ENCODE measurements at regions not wholly inside any gene's neighbourhood (a gene's known extent, or its start where the extent isn't known, plus 50 kb on each side); places are given as distances from the start of the nearest gene placed in this dataset.

- no peak overlapping the region for H3K4me3 ChIP-seq (ENCODE audit: low read depth, low read length)
- no peak for DNase-seq (ENCODE audit: low read depth)
- no peak for TF ChIP-seq CTCF (IDR thresholded peaks at IDR 0.05; ENCODE audit: insufficient read depth, low read length)
Observed at GRCh38 chr3:73945541-73945940, 320.8 kb upstream of the PDZRN3 start.

DNA sequence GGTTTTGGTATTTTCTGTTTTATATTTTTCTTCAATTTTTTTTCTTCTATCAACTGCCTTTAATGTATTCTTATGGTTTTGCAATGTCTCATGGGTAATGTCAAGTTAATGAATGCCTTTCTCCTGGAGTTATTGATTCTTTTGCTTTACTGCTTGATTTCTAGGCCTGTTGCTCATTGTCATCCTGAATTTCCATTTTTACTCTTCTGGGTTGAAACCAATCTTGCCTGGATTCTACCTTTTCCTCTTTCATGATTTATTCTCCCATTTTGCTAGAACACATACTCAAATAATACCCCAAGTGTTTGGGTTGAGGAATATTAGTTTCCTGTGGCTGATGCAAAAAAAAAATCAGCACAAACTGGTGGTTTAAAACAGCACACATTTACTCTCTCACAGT, 315.2 kb upstream of the PDZRN3 start:
- DNase-seq (ENCODE audit: low read depth), result no peak
- TF ChIP-seq CTCF (IDR thresholded peaks at IDR 0.05; ENCODE audit: insufficient read depth, low read length), result no peak
- no peak overlapping the region for H3K4me3 ChIP-seq (ENCODE audit: low read depth, low read length)

DNA sequence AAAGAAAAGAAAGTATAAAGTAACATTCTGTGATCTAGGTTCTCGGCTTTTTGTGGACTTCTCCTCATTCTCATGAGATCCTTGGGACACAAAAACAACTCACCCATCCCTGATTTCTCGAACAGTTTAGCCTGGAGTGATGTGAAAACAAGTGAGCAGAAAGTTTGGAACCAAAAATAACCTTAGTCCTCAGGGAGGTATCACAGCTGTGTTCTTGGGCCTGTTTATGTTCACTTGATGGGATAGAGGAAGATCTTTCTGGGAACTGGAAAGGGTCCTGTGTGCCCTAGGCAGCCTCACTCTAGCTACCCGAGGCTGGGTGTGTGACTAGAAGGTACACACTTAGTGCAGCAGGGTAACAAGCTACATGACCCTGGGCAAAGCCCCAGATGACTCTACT, 308.8 kb upstream of the PDZRN3 start:
- TF ChIP-seq CTCF (IDR thresholded peaks at IDR 0.05; ENCODE audit: insufficient read depth, low read length), result no peak
- H3K4me3 ChIP-seq (ENCODE audit: low read depth, low read length), result no peak overlapping the region
- no peak for DNase-seq (ENCODE audit: low read depth)

DNA sequence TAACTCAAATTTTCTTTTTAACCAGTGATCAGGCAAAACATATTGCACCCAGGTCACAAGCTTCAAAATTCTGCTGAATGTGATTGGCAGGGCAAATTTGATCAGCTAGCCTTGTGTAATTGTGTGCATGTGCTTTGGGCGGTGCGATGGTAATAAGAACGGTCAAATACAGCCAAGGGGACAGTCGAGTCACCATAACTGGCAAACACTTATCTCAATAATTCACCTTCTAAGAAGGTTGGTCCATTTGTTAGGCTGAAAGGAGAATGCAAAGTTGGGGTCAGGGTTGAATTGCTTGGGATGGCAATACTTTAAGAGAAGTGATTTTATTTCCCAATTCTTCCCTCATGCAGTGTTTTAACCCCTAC, 302.4 kb upstream of the PDZRN3 start:
- no peak for DNase-seq (ENCODE audit: low read depth)

GRCh38 chr3:73926360-73927202, 301.8 kb upstream of the PDZRN3 start:
- no peak overlapping the region for H3K4me3 ChIP-seq (ENCODE audit: low read depth, low read length)
- DNase-seq (ENCODE audit: low read depth), result no peak
- TF ChIP-seq CTCF (IDR thresholded peaks at IDR 0.05; ENCODE audit: insufficient read depth, low read length), result no peak

More for the DNA sequence above, 302.4 kb upstream of the PDZRN3 start:
- no peak for TF ChIP-seq CTCF (IDR thresholded peaks at IDR 0.05; ENCODE audit: insufficient read depth, low read length)
- no peak overlapping the region for H3K4me3 ChIP-seq (ENCODE audit: low read depth, low read length)

- TF ChIP-seq CTCF (IDR thresholded peaks at IDR 0.05; ENCODE audit: insufficient read depth, low read length), result no peak
- DNase-seq (ENCODE audit: low read depth), result no peak
- H3K4me3 ChIP-seq (ENCODE audit: low read depth, low read length), result no peak overlapping the region
Observed at GRCh38 chr3:73925011-73925410, 300.3 kb upstream of the PDZRN3 start.

DNA sequence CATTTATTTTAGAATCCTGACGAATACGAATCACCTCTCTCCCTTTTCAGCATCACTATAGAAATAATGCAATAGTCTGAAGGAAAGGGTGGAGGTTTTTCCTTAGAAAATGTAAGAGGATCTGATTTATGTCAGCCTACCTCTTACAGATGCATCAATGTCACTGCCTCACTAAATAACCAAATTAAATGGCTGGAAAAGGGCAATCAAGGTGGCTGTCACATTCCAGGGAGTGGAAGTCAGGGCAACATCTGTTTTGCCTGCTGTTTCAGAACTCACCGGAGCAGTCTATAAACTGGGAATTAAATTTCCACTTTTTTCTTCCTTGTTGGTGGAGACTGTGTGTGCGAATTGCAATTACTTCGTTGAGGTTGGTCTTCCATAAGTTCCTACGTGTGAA, 299.3 kb upstream of the PDZRN3 start:
- no peak for DNase-seq (ENCODE audit: low read depth)
- no peak for TF ChIP-seq CTCF (IDR thresholded peaks at IDR 0.05; ENCODE audit: insufficient read depth, low read length)
- no peak overlapping the region for H3K4me3 ChIP-seq (ENCODE audit: low read depth, low read length)
